A673 (cell line): ENCODE measurements at regions not wholly inside any gene's neighbourhood (a gene's known extent, or its start where the extent isn't known, plus 50 kb on each side); places are given as distances from the start of the nearest gene placed in this dataset.

Source experiments
- CTCF ChIP-seq: fragments of 300-800, 200-600 bp; sonication (generic); conservative IDR thresholded peaks from 2 replicates; pipeline ENCODE4 v1.5.1; 2017; ENCODE audit warnings: low read depth, mild to moderate bottlenecking, antibody characterized with exemption, low read length, moderate library complexity, mixed read lengths
- EZH2 ChIP-seq: fragments of 200-600 bp; sonication (generic); IDR thresholded peaks from 2 replicates; pipeline ENCODE4 v1.6.1; 2017; ENCODE audit warnings: borderline replicate concordance, low read depth, mild to moderate bottlenecking, mixed read lengths, antibody characterized with exemption, low read length; ENCODE audit not compliant: poor library complexity, severe bottlenecking

GRCh38 chr1:181208967-181209366 lies 120.5 kb downstream of the IER5 start:
- TF ChIP-seq CTCF (no peak), EZH2 (no peak)
